ENCODE measurements at regions not wholly inside any gene's neighbourhood (a gene's known extent, or its start where the extent isn't known, plus 50 kb on each side); places are given as distances from the start of the nearest gene placed in this dataset.

GRCh38 chr4:179272282-179272681 is 1830.0 kb upstream of the AGA start:
- no peak for ATAC-seq
- no peak overlapping the region for H3K4me3 ChIP-seq
- H3K9me3 ChIP-seq: no peaks in the 10 kb centered on the region
- intact Hi-C loops (cut with DNase I): no loop called here
- TF ChIP-seq CTCF (IDR thresholded peaks at IDR 0.05) (no peak), POLR2A (IDR thresholded peaks at IDR 0.05) (no peak)
- H3K27ac ChIP-seq: no peak overlapping the region
- H3K4me1 ChIP-seq: no peaks in the 10 kb centered on the region
- H3K27me3 ChIP-seq: no peaks in the 10 kb centered on the region
- H3K36me3 ChIP-seq (replicated peaks in 1 of 2; ENCODE audit: insufficient read depth in 1 of 2, low read depth in 2 of 2): no peaks in the 10 kb centered on the region
- no peak for DNase-seq

- H3K27ac ChIP-seq: no peak overlapping the region
- 20 to 25% methylated on average over 2 of the region's 2 CpGs for WGBS, 2 donors
- H3K36me3 ChIP-seq (replicated peaks in 1 of 2; ENCODE audit: insufficient read depth in 1 of 2, low read depth in 2 of 2): no peaks in the 10 kb centered on the region
- ATAC-seq (no peak), DNase-seq (no peak)
- intact Hi-C loops (cut with DNase I): no loop called here
- no peak overlapping the region for H3K4me3 ChIP-seq
- H3K27me3 ChIP-seq: no peaks in the 10 kb centered on the region
- no peaks in the 10 kb centered on the region for H3K4me1 ChIP-seq
- TF ChIP-seq CTCF (IDR thresholded peaks at IDR 0.05) (no peak), POLR2A (IDR thresholded peaks at IDR 0.05) (no peak)
- H3K9me3 ChIP-seq: no peaks in the 10 kb centered on the region
Measured at GRCh38 chr4:179278647-179279046, 1836.4 kb upstream of the AGA start.

GRCh38 chr4:179285696-179286095 is 1843.5 kb upstream of the AGA start:
- no peaks in the 10 kb centered on the region for H3K9me3 ChIP-seq
- 31 to 39% methylated on average over 3 of the region's 3 CpGs for WGBS, 2 donors
- no peaks in the 10 kb centered on the region for H3K27me3 ChIP-seq
- H3K4me3 ChIP-seq: no peak overlapping the region
- TF ChIP-seq POLR2A (IDR thresholded peaks at IDR 0.05): no peak
- no peak for TF ChIP-seq CTCF (IDR thresholded peaks at IDR 0.05)
- no peak overlapping the region for H3K27ac ChIP-seq
- ATAC-seq (no peak), DNase-seq (no peak)
- H3K36me3 ChIP-seq (replicated peaks in 1 of 2; ENCODE audit: insufficient read depth in 1 of 2, low read depth in 2 of 2): no peaks in the 10 kb centered on the region
- intact Hi-C loops (cut with DNase I): no loop called here
- no peaks in the 10 kb centered on the region for H3K4me1 ChIP-seq

GRCh38 chr4:179291657-179292056 is 1849.4 kb upstream of the AGA start:
- DNase-seq (no peak), ATAC-seq (no peak)
- H3K36me3 ChIP-seq (replicated peaks in 1 of 2; ENCODE audit: insufficient read depth in 1 of 2, low read depth in 2 of 2): no peaks in the 10 kb centered on the region
- H3K27me3 ChIP-seq: no peaks in the 10 kb centered on the region
- no peaks in the 10 kb centered on the region for H3K4me1 ChIP-seq
- H3K4me3 ChIP-seq: no peak overlapping the region
- peaks cover 0 to 4% (median 0%) of the 10 kb centered on the region in 3 donors for H3K9me3 ChIP-seq
- H3K27ac ChIP-seq: no peak overlapping the region
- intact Hi-C loops (cut with DNase I): no loop called here
- no peak for TF ChIP-seq POLR2A (IDR thresholded peaks at IDR 0.05)

- DNase-seq (no peak), ATAC-seq (no peak)
- Histone ChIP-seq H3K36me3 (replicated peaks in 1 of 2; ENCODE audit: insufficient read depth in 1 of 2, low read depth in 2 of 2) (no peaks in the 10 kb centered on the region), H3K27me3 (no peaks in the 10 kb centered on the region), H3K4me3 (no peak overlapping the region), H3K4me1 (no peaks in the 10 kb centered on the region), H3K9me3 (peaks cover 0 to 4% (median 0%) of the 10 kb centered on the region in 3 donors), H3K27ac (no peak overlapping the region)
- WGBS, 2 donors: 38 to 55% methylated on average over 1 of the region's 1 CpG
- intact Hi-C loops (cut with DNase I): no loop called here
- no peak for TF ChIP-seq CTCF (IDR thresholded peaks at IDR 0.05)
- no peak for TF ChIP-seq POLR2A (IDR thresholded peaks at IDR 0.05)
Measured at GRCh38 chr4:179292468-179292867, 1850.2 kb upstream of the AGA start.
